Activated CD8-positive, alpha-beta T cell treated with anti-CD3 and anti-CD28 coated beads, Interleukin-2, amount 10 ng/mL, durations not matched to agents 7 days and 5 days (primary cell): ENCODE measurements at regions not wholly inside any gene's neighbourhood (a gene's known extent, or its start where the extent isn't known, plus 50 kb on each side); places are given as distances from the start of the nearest gene placed in this dataset.
"Not testable (repeated sequence)": the region's sequence is repeated elsewhere in the genome, so short reads cannot be mapped to it uniquely, and the experiment has no call there.

ENCODE experiments used
- ATAC-seq: fragments of 150-1000 bp; cut with Tn5 transposase; one replicate; pipeline ENCODE4 v1.10.0; 2021; ENCODE audit warnings: moderate library complexity
- CTCF ChIA-PET: fragments of 350-600 bp; sonication (Branson Sonifier 250); formaldehyde crosslinking; loops from one replicate; lab custom pipeline; 2021; ENCODE audit warnings: antibody characterized with exemption; lab: Charles Lee
- POLR2A ChIA-PET: fragments of 350-600 bp; sonication (Branson Sonifier 250); formaldehyde crosslinking; loops from one replicate; lab custom pipeline; 2021; ENCODE audit warnings: antibody characterized with exemption; lab: Charles Lee
- DNase-seq: peaks from one replicate; pipeline ENCODE4 v3.0.0-alpha.2; 2020
- H3K27ac Mint-ChIP-seq: one replicate; pipeline ENCODE4 v1.8.0; 2021; ENCODE audit warnings: mild to moderate bottlenecking, mixed read lengths
- H3K27me3 Mint-ChIP-seq: one replicate; pipeline ENCODE4 v1.8.0; 2021; ENCODE audit warnings: low read depth, mixed read lengths
- H3K36me3 Mint-ChIP-seq: one replicate; pipeline ENCODE4 v1.8.0; 2021; ENCODE audit warnings: low read depth, mixed read lengths
- H3K4me1 Mint-ChIP-seq: one replicate; pipeline ENCODE4 v1.8.0; 2021; ENCODE audit warnings: low read depth, mixed read lengths
- H3K4me3 Mint-ChIP-seq: one replicate; pipeline ENCODE4 v1.8.0; 2021; ENCODE audit warnings: mild to moderate bottlenecking, mixed read lengths
- H3K9me3 Mint-ChIP-seq: one replicate; pipeline ENCODE4 v1.8.0; 2022; ENCODE audit warnings: mixed read lengths; ENCODE audit not compliant: insufficient read depth

DNA sequence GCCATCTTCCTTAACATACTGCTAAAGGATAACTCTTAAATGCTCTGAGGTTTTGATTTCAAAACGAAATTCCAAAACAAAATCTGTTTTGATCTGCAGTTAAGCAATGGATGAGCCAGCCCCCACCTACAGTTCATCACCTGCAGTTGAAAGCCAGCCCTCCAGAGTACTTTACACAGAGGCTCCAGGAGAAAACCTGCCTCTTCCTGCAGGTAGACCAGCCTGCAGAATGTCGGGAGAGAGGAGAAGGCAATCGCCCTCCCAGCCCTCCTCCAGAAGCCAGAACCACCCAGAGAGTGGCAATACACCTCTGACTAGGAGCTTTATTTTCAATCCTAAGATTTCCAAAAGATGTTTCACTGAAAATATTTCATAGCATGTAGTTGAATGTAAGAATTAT is 798.1 kb downstream of the GATA3 start:
- ChIA-PET CTCF (no interaction called here), POLR2A (no interaction called here)
- H3K27ac Mint-ChIP-seq, result no peak overlapping the region
- ATAC-seq (no peak), DNase-seq (no peak)
- H3K27me3 Mint-ChIP-seq, result peaks cover 2% of the 10 kb centered on the region
- no peaks in the 10 kb centered on the region for H3K4me1 Mint-ChIP-seq
- no peaks in the 10 kb centered on the region for H3K9me3 Mint-ChIP-seq
- H3K4me3 Mint-ChIP-seq, result no peak overlapping the region
- H3K36me3 Mint-ChIP-seq, result no peaks in the 10 kb centered on the region

DNA sequence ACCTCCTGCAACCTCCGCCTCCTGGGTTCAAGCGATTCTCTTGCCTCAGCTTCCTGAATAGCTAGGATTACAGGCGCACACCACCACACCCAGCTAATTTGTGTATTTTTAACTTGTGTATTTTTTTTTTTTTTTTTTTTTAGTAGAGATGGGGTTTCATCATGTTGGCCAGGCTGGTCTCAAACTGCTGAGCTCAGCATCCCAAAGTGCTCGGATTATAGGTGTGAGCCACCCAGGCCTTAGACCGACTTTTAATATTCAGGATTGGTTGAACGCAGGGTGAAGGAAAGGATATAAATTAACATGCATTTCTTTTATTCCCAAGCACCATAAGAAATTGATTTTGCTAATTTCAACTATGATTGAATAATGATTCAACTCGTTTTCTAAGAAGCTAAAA is 798.6 kb downstream of the GATA3 start:
- Mint-ChIP-seq H3K36me3 (no peaks in the 10 kb centered on the region), H3K27ac (no peak overlapping the region), H3K4me1 (no peaks in the 10 kb centered on the region), H3K9me3 (no peaks in the 10 kb centered on the region), H3K27me3 (peaks cover 2% of the 10 kb centered on the region), H3K4me3 (no peak overlapping the region)
- CTCF ChIA-PET, result no interaction called here
- no peak for ATAC-seq
- POLR2A ChIA-PET, result no interaction called here
- no peak for DNase-seq

DNA sequence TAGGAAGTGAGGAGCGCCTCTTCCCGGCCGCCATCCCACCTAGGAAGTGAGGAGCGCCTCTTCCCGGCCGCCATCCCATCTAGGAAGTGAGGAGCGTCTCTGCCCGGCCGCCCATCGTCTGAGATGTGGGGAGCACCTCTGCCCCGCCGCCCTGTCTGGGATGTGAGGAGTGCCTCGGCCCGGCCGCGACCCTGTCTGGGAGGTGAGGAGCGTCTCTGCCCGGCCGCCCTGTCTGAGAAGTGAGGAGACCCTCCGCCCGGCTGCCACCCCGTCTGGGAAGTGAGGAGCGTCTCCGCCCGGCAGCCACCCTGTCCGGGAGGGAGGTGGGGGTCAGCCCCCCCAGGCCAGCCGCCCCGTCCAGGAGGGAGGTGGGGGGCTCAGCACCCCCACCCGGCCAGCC is 814.4 kb downstream of the GATA3 start:
- H3K9me3 Mint-ChIP-seq, CTCF ChIA-PET, H3K27ac Mint-ChIP-seq: not testable (repeated sequence)

DNA sequence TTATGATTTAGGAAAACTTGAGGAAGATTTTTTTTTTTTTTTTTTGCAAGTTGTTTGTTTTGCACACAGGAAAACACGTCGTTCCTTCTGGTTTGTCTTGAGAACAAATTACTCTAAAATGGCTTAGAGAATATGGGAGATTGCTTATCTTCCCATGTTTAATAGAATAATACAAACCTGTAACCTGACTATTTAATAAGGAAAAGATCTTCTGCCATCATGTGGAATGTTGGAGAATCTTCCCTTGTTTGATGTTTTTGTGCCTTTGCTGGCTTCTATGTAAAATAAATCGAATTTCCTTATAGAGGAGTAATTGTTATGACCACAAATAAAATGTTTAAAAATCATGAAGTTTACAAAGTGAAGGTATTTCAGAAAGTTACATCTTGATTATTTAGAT is 818.8 kb downstream of the GATA3 start:
- CTCF ChIA-PET, result no interaction called here
- Mint-ChIP-seq H3K9me3 (no peaks in the 10 kb centered on the region), H3K27me3 (no peaks in the 10 kb centered on the region), H3K36me3 (no peaks in the 10 kb centered on the region), H3K4me1 (no peaks in the 10 kb centered on the region), H3K4me3 (no peak overlapping the region), H3K27ac (no peak overlapping the region)
- no peak for DNase-seq
- ATAC-seq, result no peak
- POLR2A ChIA-PET, result no interaction called here

More for the DNA sequence above, 814.4 kb downstream of the GATA3 start:
- H3K4me1 Mint-ChIP-seq, POLR2A ChIA-PET, H3K4me3 Mint-ChIP-seq, H3K27me3 Mint-ChIP-seq, DNase-seq, ATAC-seq, H3K36me3 Mint-ChIP-seq: not testable (repeated sequence)

DNA sequence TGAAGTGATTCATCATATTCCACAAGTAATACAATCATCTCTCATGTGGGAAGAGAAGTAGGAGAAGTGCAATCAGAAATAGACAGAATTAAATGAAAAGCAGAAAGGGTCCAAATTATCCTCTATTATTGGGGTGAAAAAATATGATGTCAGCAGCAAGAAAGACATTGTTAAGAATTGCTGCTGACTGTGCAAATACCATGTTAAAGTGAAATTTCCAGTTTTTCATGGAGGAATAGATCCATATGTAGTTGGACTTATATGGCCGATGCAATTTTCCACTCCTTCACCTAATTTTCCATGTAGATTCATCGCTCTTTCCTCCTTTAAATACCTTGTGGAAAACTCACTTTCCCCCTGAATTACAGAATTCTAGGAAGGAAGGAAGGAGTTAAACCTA is 819.8 kb downstream of the GATA3 start:
- ATAC-seq, result no peak
- ChIA-PET POLR2A (no interaction called here), CTCF (interaction anchor here (0.8 kb wide), 1 partner anchor 160 kb away, joined by 3 read pairs; no protein-coding TSS in a partner anchor)
- no peaks in the 10 kb centered on the region for H3K4me1 Mint-ChIP-seq
- H3K27me3 Mint-ChIP-seq, result no peaks in the 10 kb centered on the region
- DNase-seq, result no peak
- H3K36me3 Mint-ChIP-seq, result no peaks in the 10 kb centered on the region
- no peaks in the 10 kb centered on the region for H3K9me3 Mint-ChIP-seq
- no peak overlapping the region for H3K27ac Mint-ChIP-seq
- no peak overlapping the region for H3K4me3 Mint-ChIP-seq

DNA sequence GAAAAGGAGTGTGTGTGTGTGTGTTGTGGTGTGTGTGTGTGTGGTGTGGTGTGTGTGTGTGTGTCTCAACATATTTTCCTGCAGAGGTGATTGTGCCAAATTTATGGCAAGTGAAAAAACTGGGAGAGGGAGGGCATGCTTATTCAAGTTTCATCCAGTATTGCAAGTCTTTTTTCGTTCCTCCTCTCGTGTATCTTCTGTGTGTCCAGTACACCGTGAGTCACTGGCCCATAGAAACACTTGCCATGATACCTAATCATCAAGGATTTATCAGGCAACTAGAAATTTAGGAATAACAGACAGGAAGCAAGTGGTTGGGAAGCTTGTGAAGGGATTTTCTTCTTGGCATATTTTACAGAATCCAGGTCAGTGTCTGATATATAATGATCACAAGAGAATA is 820.5 kb downstream of the GATA3 start:
- Mint-ChIP-seq H3K27ac (no peak overlapping the region), H3K4me1 (no peaks in the 10 kb centered on the region), H3K36me3 (no peaks in the 10 kb centered on the region), H3K27me3 (no peaks in the 10 kb centered on the region), H3K4me3 (no peak overlapping the region), H3K9me3 (no peaks in the 10 kb centered on the region)
- ATAC-seq (no peak), DNase-seq (no peak)
- ChIA-PET POLR2A (no interaction called here), CTCF (no interaction called here)

DNA sequence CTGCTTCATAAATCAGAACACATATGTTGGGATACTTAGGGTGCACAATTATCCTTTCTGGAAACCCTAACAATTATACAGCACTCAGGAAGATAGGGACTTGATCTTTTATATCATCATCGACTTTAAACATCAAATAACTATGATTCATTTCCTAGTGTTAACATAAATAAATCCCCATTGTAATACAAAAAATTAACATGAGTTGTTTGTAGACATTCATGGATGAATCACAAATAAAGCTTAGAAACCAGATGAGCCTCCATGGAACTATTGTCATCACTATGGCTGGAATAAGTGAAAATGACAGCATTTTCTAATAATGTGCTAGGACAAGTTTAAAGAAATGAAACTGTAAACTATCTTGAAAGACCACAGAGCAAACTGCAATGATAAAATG is 821.7 kb downstream of the GATA3 start:
- ATAC-seq (no peak), DNase-seq (no peak)
- Mint-ChIP-seq H3K4me1 (no peaks in the 10 kb centered on the region), H3K27ac (no peak overlapping the region), H3K4me3 (no peak overlapping the region), H3K36me3 (no peaks in the 10 kb centered on the region), H3K9me3 (no peaks in the 10 kb centered on the region), H3K27me3 (no peaks in the 10 kb centered on the region)
- ChIA-PET POLR2A (no interaction called here), CTCF (no interaction called here)

DNA sequence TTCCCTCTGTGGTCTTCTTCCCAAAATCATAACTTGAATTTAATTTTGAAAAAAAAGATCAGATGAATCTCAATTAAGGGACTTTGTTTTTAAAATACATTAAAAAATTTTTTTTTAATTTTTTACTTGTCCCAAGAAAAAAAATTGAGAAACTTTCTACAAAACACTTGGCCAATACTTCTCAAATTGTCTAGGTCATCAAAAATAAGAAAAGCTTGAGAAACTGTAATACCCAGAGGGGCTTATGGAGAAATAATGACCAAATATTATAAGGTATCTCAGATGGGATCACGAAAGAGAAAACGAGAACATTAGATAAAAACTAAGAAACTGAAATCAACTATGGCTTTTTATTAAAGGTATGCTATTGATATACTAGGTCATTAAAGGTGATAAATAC is 835.0 kb downstream of the GATA3 start:
- Mint-ChIP-seq H3K27me3 (no peaks in the 10 kb centered on the region), H3K4me3 (no peak overlapping the region), H3K4me1 (peaks cover 14% of the 10 kb centered on the region), H3K27ac (no peak overlapping the region), H3K9me3 (no peaks in the 10 kb centered on the region), H3K36me3 (no peaks in the 10 kb centered on the region)
- CTCF ChIA-PET, result no interaction called here
- POLR2A ChIA-PET, result no interaction called here
- DNase-seq (no peak), ATAC-seq (no peak)

DNA sequence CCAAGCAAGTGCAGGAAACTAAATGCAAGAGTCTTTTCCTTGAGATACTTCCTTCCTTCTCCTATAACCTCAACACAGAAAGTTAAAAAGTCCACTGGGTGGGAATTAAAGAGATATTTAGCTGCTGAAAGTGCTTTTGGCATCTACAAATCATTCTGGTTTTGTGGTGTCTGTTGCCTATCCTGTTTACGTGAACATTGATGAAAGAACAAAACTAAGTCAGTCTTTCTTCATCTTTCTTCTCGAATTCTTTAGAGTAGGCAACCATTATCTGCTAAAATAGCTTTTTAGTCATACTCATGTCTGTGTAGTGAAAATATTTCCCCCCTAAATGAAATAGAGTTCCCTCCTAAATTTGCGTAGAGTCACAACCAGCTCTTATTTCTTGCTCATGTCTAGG is 838.6 kb downstream of the GATA3 start:
- peaks cover 14% of the 10 kb centered on the region for H3K4me1 Mint-ChIP-seq
- ChIA-PET CTCF (interaction anchor here (0.8 to 1.4 kb wide), 2 partner anchors 16 to 316 kb away, joined by 3 to 4 read pairs; no protein-coding TSS in a partner anchor), POLR2A (no interaction called here)
- H3K4me3 Mint-ChIP-seq, result no peak overlapping the region
- H3K27ac Mint-ChIP-seq, result peak overlapping the region; percentile 46
- H3K9me3 Mint-ChIP-seq, result no peaks in the 10 kb centered on the region
- no peaks in the 10 kb centered on the region for H3K36me3 Mint-ChIP-seq
- H3K27me3 Mint-ChIP-seq, result no peaks in the 10 kb centered on the region
- ATAC-seq, result no peak
- no peak for DNase-seq

DNA sequence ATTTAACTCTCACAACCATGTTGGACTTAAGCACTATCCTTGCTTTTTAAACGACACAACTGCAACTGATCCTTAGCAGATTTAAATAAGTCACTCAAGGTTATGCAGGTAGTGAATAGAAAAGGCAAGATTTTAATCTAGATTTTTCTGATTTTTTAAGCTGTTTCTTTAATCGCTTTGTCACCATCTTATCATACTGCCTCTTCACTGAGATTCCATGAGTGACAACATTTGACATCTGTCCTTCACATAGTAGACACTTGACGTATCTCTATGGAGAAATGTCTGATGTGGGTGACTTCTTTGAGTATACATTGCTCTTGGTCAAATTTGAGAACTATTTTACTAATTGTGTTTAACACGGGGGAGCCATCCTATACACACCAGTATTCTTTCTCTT is 839.7 kb downstream of the GATA3 start:
- Mint-ChIP-seq H3K36me3 (no peaks in the 10 kb centered on the region), H3K4me1 (peaks cover 14% of the 10 kb centered on the region), H3K9me3 (no peaks in the 10 kb centered on the region), H3K4me3 (no peak overlapping the region), H3K27ac (no peak overlapping the region), H3K27me3 (no peaks in the 10 kb centered on the region)
- no peak for DNase-seq
- ATAC-seq, result no peak
- ChIA-PET POLR2A (no interaction called here), CTCF (interaction anchor here (1.4 kb wide), 1 partner anchor 15 kb away, joined by 4 read pairs; no protein-coding TSS in a partner anchor)

DNA sequence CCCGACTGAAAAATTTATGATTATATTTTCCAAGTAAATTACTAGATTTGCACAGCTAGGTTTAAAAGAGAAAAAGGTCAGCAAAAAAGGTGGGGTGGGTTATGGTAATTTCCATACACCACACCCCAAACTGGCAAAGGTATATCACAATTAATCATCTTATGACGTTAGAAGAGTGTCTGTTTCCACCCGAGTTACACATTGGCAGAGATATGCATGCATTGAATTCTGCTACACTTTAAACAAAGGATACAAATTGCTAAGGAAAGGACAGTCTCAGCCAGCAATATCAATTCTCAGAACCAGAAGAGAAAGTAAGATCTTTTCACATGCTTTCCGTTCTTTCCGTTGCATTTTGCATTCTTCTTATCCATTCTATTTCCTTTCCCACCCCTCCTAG is 843.3 kb downstream of the GATA3 start:
- DNase-seq (no peak), ATAC-seq (no peak)
- Mint-ChIP-seq H3K9me3 (no peaks in the 10 kb centered on the region), H3K27me3 (no peaks in the 10 kb centered on the region), H3K4me3 (no peak overlapping the region), H3K4me1 (peaks cover 11% of the 10 kb centered on the region), H3K36me3 (no peaks in the 10 kb centered on the region), H3K27ac (no peak overlapping the region)
- ChIA-PET POLR2A (no interaction called here), CTCF (no interaction called here)

DNA sequence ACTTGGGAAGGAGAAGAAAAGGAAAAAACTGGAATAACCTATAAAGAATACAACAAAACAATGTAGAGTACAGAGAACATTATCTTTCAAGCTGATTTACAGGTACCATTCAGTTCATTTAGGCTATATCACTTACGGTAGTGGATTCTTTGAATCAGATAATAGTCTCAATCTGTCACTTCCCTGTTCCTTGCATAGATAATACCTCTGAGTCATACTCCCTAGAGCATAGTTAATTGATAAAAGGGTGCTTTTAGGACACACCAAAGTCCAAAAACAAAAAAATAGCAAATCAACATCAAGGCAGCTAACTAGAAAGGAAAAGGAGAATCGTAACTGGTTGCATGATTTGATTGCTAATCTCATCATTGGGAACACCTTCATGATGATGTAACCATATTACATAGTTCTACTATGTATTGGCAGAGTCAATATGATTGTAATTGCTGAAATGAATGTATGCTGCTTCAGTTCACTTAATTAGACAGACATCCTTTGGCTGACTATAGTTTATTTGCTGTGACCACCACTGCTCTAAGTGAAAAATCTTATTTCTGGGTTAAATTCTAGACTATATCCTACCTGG is 844.4 kb downstream of the GATA3 start:
- CTCF ChIA-PET, result no interaction called here
- H3K4me1 Mint-ChIP-seq, result peaks cover 2% of the 10 kb centered on the region
- no peak overlapping the region for H3K4me3 Mint-ChIP-seq
- POLR2A ChIA-PET, result no interaction called here
- H3K27me3 Mint-ChIP-seq, result no peaks in the 10 kb centered on the region
- no peaks in the 10 kb centered on the region for H3K36me3 Mint-ChIP-seq
- no peaks in the 10 kb centered on the region for H3K9me3 Mint-ChIP-seq
- H3K27ac Mint-ChIP-seq, result no peak overlapping the region
- no peak for DNase-seq
- no peak for ATAC-seq

DNA sequence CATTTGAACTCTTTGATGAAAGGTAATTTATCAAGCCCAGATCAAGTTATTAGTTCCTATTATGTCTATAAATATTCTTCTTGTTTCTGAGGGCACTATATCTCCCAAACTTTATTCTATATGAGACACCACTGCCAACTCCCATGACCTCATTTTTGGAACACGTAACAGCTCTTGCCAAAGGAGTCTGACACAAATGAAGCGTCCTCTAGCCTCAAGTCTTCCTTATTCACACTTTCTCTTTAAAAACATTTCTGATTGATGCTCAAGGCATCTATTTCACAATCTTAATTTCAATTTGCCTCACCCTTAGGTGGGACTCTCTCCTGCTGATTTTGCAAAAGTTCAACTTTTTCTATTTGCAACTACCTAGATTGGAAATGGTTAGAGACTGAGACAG is 848.4 kb downstream of the GATA3 start:
- no peak overlapping the region for H3K4me3 Mint-ChIP-seq
- H3K27ac Mint-ChIP-seq, result no peak overlapping the region
- POLR2A ChIA-PET, result interaction anchor here (0.5 kb wide), 1 partner anchor 1336 kb away, joined by 3 read pairs; no protein-coding TSS in a partner anchor

More for the DNA sequence above, 848.4 kb downstream of the GATA3 start:
- CTCF ChIA-PET, result no interaction called here
- no peak for ATAC-seq
- Mint-ChIP-seq H3K4me1 (no peaks in the 10 kb centered on the region), H3K36me3 (no peaks in the 10 kb centered on the region), H3K27me3 (no peaks in the 10 kb centered on the region), H3K9me3 (peaks cover 2% of the 10 kb centered on the region)
- DNase-seq, result no peak
